Fibroblast of skin of scalp (primary cell): ENCODE measurements at regions not wholly inside any gene's neighbourhood (a gene's known extent, or its start where the extent isn't known, plus 50 kb on each side); places are given as distances from the start of the nearest gene placed in this dataset.
"Not testable (repeated sequence)": the region's sequence is repeated elsewhere in the genome, so short reads cannot be mapped to it uniquely, and the experiment has no call there.

Experiments used
- DNase-seq: peaks from one replicate; pipeline ENCODE4 v3.0.0-alpha.2; 2013

GRCh38 chr1:185539277-185539943, 194.8 kb upstream of the HMCN1 start:
- no peak for DNase-seq

DNA sequence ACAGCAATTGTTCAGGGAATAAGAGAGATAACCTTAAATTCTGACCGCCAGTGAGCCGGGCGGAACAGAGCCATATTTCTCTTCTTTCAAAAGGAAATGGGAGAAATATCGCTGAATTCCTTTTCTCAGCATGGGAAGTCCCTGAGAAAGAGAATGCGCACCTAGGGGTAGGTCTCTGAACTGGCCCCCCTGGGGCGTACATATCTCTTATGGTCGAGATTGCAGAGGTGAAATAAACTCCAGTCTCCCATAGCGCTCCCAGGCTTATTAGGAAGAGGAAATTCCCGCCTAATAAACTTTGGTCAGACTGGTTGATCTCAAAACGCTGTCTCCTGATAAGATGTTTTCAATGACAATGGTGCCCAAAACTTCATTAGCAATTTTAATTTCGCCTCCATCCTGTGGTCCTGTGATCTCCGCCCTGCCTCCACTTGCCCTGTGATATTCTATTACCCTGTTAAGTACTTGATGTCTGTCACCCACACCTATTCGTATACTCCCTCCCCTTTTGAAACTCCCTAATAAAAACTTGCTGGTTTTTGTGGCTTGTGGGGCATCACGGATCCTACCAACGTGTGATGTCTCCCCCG, 195.8 kb upstream of the HMCN1 start:
- not testable (repeated sequence) for DNase-seq

DNA sequence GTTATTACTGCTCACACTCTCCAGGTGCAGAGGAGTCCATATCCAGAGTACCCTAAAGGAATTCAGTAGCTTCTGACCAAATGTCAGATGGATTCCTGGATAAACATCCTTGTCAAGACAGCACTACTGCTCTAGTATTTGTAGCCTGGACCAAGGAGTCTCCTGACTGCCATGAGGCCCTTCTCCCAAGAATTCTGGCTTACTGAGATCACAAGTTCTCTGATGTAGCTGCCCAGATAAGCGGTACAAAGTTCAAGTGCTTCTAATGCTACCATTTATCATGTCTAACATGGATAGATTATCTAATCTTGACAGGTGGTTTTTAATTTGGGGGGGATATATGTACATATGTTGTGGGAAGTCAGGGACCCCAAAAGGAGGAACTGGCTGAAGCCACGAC, 196.6 kb upstream of the HMCN1 start:
- no peak for DNase-seq

- DNase-seq: no peak
Observed at GRCh38 chr1:185536165-185536920, 197.8 kb upstream of the HMCN1 start.

- DNase-seq: no peak
Observed at GRCh38 chr1:185535621-185536020, 198.6 kb upstream of the HMCN1 start.

DNA sequence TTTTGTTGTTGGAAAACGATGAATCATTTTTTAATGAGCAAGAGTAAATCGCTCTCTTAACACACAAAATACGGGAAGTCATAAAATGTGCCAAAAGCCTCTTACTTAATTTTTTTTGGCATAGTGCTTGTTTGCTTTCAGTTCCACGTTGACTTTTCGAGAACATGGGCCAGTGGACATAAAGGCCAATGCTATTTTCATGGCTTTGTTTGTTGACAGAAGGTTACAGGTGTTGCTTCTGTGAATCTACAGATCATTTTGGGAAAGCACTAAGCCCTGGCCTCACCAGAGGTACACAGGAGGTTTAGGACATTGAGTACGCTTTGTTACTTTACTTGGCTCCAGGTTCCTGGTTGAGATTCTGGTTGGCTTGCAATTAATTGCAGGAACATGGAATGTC, 199.4 kb upstream of the HMCN1 start:
- DNase-seq: no peak

DNA sequence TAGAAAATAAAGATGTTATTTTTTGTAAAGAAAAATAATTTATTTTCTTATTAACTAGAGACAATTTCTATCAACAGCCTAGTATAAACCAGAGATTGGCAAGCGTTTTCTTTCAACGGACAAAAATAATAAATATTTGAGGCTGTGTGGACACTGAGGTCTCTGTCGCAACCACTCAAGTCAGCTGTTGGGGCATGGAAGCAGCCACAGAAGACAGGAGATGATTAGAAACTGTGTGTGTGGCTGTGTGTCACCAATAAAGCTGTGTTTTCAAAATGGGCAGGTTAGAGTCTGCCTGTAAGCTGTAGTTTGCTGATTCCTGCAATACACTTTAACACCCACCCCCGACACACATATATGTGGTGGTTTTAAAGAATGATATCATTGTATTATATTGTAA, 200.6 kb upstream of the HMCN1 start:
- no peak for DNase-seq

GRCh38 chr1:185532856-185533255, 201.3 kb upstream of the HMCN1 start:
- no peak for DNase-seq

- DNase-seq: no peak
Observed at GRCh38 chr1:185531838-185532237, 202.4 kb upstream of the HMCN1 start.

DNA sequence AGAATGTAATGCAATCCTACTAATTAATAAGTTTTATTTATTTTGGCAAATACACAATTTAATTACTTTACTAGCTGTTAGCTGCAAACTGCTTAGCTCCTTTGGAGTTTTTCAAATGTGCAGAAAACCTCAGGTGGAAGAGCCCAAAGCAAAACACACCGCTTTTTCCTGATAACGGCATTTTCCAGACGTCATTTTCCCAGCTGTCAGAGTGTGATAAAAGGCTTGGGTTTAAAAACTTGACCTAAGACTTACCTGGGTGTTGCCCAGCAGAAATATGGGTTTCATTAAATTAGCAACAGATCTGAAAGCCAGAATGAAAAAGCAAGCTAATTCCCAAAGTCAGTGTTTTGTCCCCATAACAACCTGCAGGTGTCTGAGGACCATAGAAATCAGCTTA, 204.0 kb upstream of the HMCN1 start:
- no peak for DNase-seq

DNA sequence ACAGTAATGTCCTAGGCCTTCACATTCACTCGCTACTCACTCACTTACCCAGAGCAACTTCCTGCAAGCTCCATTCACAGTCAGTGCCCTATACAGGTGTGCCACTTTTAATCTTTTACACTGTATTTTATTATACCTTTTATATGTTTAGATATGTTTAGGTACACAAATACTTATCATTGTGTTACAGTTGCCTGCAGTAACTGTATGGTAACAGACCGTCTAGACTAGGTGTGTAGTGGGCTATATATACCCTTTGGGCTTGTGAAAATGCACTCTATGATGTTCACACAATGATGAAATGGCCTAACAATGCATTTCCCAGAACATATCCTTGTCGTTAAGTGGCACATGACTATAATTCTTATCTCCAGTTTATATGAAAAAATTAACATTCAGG, 204.5 kb upstream of the HMCN1 start:
- DNase-seq: no peak

DNA sequence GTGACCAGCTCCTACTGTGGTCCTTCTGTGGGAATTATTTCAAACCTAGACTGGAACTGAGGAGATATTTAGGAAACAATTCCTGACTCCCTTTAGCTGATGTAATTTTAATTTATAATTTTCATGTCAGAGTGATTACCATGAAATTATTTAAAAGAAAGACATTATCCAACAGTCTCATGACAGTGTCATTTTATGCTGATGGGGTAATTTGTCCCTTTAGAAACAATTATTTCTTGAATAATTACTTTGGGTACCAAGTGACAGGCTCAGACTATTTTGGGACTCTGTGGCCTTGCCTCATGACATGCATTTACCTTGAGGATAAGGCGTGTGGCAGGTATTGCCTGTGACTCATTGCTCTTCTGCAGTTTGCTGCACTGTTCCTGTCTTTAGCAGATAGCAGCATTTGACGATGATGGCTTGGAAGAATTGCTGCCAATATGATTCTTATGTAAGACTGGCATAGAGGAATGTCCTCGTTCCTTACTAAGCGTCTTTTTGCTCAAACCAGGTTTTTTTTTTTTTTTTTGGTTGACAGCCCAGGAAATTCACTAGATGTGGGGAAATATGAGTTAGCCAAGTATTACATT, 206.0 kb upstream of the HMCN1 start:
- DNase-seq: no peak

GRCh38 chr1:185526344-185527307, 207.6 kb upstream of the HMCN1 start:
- no peak for DNase-seq

DNA sequence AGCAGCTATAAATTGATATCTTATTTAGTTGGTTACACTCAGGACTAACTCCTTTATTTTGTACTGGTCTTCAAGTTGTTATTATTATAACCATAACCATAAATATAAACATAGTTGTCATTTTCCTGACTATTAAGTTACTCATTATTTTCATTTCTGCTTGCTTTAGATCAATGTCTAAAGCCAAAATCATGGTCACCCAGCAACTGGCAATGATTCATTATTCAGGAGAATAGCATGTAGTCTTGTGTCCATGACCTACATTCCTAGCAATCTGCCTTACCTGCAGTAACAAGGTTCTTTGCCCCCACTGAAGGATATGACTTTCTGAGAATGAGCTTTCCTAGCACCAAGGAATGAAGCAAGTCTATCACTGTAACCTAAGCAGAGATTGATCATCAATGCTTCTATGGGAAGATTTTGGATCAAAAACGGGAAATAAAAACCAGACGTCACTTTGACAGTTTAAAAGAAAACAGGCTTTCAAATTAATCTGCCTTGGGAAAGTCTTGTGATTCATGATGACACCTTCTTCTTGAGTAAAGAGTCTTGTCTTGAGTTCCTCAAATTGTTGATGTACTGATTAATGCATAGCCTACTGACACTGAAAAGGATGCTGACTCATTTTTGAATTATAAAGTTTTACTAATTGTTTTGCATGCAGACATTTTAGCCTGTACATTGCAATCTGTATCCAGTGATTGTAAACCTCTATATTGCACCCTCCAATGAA, 203.3 kb upstream of the IVNS1ABP start:
- DNase-seq: peak; percentile 66

- DNase-seq: no peak
Observed at GRCh38 chr1:185517808-185518419, 200.9 kb upstream of the IVNS1ABP start.

- not testable (repeated sequence) for DNase-seq
Observed at GRCh38 chr1:185517301-185517700, 200.3 kb upstream of the IVNS1ABP start.

GRCh38 chr1:185515696-185516095, 198.7 kb upstream of the IVNS1ABP start:
- DNase-seq: no peak

- no peak for DNase-seq
Observed at GRCh38 chr1:185514311-185514710, 197.3 kb upstream of the IVNS1ABP start.

GRCh38 chr1:185512442-185512841, 195.4 kb upstream of the IVNS1ABP start:
- DNase-seq: no peak

DNA sequence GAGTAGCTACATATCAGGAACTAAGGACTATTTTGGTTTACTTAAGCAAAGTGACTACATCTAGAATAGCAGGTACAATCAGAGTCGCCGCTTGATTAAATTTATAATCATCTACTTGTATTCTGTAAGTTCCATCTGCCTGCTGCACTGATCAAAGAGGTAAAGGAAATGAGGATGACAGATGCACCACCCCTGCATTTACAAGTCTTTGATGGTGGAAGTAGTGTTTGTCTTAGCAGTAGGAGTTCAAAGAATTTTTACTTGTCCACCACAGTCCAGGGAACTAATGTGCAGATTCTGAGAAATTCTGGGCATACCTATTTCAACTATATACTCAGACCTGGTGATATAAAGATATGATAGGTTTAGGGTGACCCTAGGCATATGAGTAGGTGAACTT, 184.1 kb upstream of the IVNS1ABP start:
- DNase-seq: no peak

DNA sequence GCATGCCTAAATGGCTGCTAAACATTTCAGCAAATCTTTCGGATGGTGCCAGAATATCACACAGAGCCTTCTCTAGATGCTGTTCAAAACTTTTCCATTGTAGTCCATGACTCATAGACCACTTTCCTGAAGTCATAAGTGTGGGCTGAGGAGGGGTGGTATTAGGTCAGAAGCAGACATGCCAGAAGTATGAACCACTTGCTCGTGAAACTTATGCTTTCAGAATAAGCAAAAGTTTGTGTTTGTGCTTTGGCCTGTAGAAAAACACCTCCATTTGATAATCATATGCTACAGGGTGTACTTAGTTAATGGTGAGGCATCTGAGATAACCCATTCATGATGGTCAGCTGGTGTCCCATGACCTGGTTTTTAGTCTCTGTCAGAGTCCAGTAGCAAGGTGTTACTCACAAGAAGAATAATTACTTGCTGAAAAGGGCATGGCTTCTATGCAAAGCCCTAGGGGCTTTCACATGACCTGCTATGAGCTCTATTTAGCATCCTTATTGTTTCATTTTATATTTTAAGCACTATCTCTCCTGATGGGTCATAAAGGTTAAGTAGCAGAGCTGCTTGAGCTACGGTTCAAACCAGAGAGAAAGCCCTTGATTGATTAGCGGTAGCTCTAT, 183.1 kb upstream of the IVNS1ABP start:
- DNase-seq: peak; percentile 88
